Lower leg skin (tissue), 3 donors: ENCODE measurements at regions not wholly inside any gene's neighbourhood (a gene's known extent, or its start where the extent isn't known, plus 50 kb on each side); places are given as distances from the start of the nearest gene placed in this dataset.

Source experiments
- CTCF ChIP-seq, 3 donors: fragments of 450-650 bp; IDR thresholded peaks; one replicate each; pipeline ENCODE4 v1.5.1; 2016; ENCODE audit warnings: antibody characterized with exemption in 3 of 3, mild to moderate bottlenecking in 3 of 3, moderate library complexity in 2 of 3
- POLR2A ChIP-seq, 2 donors: fragments of 450-650 bp; IDR thresholded peaks; one replicate each; pipeline ENCODE4 v1.6.1; 2016 to 2017; ENCODE audit warnings: antibody characterized with exemption in 2 of 2, mild to moderate bottlenecking in 1 of 2, moderate library complexity in 1 of 2

- TF ChIP-seq CTCF (IDR thresholded peaks at IDR 0.05), result no peak
- TF ChIP-seq POLR2A (IDR thresholded peaks at IDR 0.05), result no peak
Measured at GRCh38 chr2:56133931-56134629, 49.7 kb upstream of the CCDC85A start.
